LHCN-M2 (cell line): ENCODE measurements at regions not wholly inside any gene's neighbourhood (a gene's known extent, or its start where the extent isn't known, plus 50 kb on each side); places are given as distances from the start of the nearest gene placed in this dataset.

ENCODE experiments used
- DNase-seq: peaks from one replicate; pipeline ENCODE4 v3.0.0-alpha.2; 2012; ENCODE audit warnings: low read depth

DNA sequence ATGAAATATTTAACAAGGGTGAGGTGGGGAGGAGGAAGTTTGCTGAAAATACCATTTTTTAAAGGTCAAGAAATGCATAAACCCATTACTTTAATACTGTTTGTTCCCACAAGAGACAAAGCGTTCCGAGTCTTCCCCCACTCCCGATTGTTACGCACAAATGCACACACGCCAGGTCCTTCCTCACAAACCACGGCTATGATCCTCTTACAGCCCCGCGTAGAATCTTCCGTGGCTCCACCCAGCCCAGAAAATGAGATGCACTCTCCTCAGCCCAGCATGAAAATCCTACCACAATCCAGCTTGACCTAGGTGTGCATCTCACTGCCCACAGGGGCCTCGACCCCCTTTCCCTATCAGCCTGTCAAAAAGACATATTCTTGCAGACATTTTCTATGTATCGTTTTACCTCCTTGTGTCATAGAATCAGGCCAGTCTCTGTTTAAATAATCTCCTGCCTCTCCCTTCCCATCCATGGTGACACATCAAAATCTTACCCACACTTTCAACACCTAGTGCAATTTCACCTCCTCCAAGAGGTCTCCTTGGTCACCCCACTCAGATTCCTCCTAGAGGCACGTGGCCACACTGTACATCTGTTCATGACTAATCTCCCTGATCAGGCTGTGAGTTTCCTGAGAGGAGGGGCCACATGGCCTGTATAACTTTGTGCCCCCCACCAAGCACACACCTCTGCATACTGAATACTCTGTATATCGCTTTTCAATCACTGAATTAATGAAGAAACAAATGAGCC, 491.0 kb upstream of the KLHL29 start:
- no peak for DNase-seq

DNA sequence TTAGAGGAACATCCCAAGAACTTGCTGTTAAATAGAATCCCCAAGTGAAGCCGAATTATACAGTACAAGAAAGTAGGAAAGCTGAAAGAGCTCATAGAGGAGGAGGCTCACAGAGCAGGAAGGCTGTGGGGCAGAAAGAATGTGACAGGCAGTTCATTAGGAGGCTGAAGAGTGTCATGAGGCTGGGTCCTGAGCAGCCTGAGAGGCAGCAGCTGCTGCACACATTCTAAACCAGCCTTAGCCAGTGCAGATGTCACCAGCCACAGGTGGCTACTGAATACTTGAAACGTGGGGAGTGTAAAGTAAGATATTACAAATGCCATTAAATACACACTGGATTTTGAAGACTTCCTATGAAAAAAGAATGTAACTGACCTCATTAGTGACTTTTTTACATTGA, 490.2 kb upstream of the KLHL29 start:
- DNase-seq, result no peak

DNA sequence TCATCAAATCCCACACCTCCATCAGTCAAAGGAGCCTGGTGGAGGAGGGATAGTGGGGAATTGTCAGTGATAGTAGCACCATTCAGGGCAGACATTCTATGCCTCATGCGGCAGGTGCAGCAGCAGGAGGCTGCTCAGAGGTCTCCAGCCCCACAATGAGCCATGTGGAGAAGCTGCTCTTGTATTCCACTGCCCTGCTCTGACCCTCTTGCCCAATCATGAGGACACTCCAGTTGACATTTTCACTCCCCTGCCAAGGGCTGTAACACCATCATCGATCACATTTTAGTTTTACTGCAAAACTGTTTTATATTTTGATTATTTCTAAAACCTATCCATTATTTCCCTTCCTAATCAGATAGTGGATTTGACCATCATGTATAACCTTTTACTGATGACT, 487.6 kb upstream of the KLHL29 start:
- DNase-seq, result no peak

DNA sequence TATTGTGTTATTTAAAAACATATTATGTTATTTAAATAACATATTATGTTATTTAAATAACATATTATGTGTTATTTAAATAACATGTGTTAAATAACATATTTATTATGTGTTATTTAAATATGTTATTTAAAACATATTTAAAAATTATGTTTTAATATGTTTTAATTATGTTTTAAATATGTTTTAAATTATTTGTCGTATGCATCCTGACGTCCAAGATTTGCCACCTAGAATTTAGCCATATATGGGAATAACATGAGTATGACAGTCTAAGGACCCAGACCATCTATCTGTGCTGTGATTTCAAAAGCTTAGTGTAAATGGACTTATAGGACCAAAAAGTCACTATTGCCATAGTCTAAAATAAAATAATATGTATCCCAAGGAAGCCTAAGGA, 484.3 kb upstream of the KLHL29 start:
- no peak for DNase-seq

DNA sequence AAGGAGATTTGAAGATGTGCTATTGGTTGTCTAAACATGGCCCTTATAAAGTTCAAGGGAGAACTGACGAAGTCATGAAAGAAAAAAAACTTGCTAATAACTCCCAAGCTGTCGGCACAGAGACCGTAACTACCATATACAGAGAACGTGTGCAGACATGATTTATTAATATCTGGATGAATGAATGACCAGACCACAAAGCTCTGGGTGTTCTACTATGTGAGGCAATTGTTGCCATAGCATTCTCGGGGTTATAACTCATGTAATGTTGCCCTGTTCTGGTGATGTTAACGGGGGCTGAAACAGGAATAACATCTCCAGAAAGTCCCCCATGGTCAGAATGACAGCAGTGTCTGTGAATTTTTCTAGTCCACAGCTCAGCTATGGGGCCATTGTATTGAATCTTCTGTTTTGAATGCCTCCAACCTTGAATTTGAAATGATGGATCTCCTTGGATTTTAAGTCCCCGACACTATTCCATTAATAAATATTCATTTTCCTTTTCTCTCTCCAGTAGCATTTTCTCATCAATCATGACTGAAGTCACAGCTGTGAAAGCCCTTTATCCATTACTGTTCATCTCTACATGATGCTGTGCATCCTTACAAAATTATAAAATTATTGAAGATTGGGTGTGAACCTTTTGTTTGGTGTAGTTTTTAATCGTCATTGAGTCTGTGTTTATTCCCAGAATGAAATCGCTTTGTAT, 483.4 kb upstream of the KLHL29 start:
- DNase-seq, result no peak

DNA sequence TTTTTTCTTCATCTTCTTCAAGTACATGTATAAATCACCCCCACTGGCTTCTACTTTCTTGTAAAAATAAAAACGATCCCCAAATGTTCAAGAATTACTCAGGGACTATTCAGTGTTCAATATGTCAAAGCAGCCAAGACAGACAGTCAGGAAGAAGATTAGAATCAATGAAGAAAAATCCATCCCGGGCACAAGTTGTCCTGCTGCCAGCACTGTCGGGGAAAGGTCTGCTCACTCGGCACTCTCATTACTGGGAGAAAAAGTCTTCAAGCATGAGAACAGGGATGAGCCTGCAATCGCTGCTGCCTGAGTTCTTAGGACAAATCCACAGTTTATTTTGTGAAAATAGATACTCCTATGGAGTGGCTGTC, 482.8 kb upstream of the KLHL29 start:
- no peak for DNase-seq

DNA sequence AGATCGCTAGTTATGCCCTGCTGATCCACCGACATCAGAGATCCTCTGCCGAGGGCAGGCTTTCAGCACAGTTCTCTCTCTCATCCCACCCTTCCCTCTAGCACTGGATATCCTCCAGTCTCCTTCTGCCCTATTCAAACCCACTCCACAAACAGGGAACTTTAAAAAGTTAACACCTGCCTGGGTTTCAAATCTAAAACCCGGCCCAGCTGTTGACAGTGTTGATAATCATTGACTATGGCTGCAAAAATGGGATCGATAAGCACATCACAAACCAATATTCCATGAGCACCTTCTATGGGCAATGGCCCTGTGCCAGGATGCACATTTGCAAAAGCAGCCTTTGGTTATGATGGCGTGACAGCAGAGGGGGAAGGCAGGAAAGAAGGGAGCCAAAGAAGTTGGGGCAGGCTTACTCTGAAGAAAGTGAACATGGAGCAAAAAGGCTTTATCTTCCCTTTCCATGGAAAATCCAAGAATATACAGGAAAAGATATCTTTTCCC, 482.3 kb upstream of the KLHL29 start:
- no peak for DNase-seq

DNA sequence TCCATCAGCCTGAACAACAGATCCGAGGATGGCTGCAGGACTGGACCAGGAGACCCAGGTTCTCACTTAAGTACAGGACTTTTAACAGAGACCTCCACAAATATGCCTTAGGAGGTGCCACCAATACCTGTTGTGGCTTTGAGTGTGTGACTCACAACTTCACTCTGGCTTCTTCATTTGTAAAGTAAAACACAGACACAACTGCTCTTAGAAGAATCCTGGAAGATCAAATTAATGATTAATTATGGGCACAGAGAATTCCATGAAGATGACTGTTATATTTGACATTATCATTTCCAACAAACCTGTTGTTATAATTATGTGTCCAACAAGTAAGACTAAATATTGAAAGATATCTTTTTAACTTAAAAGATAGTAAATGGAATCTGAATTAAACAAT, 481.4 kb upstream of the KLHL29 start:
- DNase-seq, result no peak

DNA sequence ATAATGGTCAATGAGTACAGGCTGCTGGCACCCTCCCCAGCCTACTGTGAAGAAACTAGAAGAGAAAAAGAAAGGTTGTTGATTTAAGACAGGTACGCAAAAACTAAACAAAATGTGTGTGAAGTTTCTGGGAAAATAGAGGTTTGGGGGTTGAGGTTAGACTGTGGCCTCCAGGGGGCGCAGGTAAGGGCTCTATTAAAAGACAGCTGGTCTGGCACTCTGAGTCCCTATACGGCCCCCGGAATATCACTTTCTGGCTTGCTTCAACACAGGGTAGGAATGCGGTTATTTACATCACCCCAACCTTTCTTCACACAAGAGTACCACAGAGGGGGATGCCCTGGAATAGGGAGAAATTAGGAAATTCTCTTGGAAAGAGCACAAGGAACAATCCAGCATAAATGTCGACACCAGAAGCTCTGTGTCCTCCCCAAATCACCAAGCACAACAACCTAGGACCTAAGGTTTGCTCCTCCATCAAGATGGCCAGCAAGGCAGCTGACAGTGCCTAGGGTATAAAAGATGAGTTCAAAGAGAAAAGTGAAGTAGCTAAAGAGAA, 480.8 kb upstream of the KLHL29 start:
- DNase-seq, result no peak

DNA sequence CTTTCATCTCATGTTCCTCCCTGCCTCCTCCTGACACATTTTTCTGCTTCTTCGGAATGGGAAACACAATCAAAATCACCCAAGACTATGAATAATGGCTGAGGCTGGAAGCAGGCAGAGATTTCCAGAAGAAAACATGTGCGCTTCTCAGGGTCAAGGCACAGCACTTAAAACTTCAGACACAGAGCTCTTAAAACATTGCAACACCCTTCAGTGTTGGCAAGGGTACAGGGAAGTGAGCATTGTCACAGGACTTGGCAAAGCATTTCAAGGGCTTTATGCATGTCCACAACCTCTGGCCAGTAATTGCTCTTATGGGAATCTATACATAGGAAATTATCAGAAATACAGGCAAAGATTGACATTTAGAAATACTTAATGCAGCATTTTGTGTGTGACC, 477.6 kb upstream of the KLHL29 start:
- DNase-seq, result no peak

DNA sequence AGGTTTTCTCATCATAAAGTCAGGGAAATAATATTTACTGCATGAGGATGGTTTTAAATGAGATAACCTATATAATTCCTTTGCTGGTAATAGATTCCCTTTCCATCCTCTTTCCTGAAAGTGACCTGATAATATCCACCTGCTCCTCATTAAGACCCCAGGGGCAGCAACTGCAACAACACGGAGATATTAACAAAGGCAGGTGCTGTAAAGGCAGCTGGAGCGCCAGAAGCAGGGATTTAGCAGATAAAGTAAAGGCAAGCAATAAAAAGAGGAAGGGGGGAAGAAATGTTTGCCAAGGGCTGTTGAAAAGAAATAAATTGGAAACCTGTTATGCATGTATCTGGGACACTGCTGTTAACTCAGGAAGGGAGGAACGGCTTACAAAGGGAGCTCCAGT, 472.6 kb upstream of the KLHL29 start:
- no peak for DNase-seq

DNA sequence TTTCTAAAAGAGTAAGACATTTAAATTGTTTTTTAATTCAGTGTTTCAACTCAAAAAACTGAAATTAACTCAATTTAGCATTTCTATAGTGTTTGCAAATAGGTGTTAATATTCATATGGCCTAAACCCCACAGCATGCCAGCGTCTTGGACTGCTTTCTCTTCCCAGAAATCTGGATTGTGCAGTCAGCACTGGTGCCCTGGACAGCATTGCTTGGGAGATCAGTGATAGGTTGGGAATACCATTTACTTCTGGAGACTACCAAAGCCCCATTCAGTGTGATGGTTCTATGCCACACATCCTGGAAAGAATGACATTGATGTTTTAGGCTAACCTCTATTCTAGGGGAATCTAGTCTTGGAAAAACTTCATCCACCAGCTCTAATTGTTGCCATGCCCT, 455.0 kb upstream of the KLHL29 start:
- DNase-seq, result no peak

DNA sequence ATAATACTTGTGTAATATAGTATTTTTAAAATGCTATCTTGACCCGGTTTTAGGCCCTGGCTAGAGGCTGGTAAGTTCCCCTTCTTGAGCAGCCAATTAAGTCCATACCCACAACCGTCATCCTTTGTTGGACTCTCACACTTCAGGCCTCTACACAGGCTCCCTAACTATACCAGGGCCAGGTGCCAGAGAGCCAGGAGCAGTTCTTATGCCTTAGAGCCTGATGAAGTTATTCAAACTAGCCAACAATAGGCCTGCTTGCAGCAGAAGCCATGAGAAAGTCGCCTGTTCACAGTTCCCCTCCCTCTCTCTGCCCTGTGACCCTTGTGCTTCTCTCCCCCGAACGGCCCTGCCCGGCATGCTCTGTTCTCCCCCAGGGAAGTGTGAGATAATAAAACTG, 454.2 kb upstream of the KLHL29 start:
- DNase-seq, result no peak

DNA sequence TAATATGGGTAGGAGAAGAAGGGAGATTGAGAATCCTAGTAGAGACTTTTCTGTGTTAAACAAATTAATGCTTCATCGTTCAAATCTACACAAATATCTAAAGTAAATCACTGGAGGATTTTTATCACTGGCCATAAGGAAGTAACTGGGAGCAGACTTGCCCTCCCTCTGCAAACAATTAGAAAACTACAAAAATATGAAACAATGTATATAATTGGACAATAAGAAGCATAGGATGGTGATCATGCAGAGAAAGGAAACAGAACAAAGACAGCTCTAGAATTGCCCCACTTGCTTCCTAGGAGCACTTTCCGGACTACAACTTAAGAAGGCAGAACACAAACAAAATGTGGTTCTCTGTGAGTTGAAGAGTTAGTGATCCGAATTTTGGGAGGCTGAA, 452.7 kb upstream of the KLHL29 start:
- no peak for DNase-seq

DNA sequence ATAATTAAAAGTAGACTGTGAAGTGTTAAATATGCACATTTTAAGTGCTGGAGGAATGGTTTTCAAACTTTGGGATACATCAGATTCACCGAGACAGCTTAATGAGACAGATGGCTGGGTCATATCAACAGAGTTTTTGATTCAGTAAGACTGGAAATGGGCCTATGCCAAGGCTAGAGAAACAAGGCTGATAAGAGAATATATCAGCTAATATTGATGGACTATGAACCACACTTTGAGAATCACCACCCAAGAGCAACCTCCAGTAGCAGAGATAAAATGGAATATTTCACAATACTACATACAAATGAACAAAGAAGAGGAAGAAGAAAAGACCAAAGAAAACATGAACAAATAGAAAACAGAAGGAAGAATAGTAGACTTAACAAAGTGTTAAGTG, 450.2 kb upstream of the KLHL29 start:
- DNase-seq, result no peak

DNA sequence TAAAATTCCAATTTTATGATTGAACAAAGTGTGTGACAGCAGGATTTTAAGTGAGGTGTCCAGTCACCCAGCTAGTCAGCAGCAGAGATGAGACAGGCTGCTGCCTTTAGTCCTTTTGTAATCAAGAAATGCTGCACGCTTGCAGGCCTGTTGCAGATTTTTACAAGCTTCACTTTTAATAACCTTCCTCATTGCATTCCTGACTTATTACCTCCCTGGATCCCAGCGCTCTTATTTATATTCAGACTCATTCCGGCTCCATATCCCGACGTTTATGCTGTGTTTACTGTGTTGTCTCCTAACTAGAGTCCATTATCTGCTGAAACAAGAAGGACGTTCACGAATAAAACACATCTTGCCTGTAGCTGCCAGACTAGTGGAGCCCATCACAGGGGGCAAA, 442.5 kb upstream of the KLHL29 start:
- DNase-seq, result no peak

DNA sequence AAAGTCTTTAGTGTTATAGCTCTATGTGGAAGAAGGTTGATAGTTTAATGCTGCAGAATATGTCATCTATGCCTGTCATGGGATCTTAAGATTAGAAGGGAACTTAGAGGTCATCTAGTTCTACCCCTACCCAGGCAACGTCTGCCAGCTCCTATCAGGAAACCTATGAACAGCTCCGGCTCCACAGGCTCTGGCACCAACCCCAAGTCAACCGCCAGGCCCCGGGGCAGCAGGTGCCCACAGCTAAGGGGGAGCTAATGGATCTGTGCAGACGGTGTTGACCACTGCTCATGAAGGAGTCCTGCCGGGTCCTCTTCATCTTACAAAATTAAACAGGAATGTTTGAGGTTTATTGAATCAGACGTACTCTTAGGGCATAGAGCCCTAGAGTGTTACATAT, 440.8 kb upstream of the KLHL29 start:
- DNase-seq, result no peak

DNA sequence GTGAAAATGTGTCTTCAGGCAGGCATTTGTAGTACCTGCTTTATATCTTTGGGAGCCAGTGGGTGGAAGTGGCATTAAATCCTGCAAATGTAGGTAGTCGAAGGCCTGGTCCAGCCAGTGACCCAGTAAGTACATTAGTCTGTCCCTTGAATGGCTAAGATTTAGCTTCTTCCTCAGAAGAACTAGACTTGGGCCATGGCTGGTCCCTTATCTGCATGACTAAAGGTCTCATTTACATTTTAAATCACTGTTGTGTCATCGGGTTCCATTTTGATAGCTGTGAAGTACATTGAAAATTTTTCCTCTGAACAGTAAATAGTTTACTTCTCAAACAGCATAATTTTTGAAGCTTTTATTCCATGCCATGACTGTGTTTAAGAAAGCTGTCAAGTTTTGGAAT, 438.4 kb upstream of the KLHL29 start:
- DNase-seq, result no peak

DNA sequence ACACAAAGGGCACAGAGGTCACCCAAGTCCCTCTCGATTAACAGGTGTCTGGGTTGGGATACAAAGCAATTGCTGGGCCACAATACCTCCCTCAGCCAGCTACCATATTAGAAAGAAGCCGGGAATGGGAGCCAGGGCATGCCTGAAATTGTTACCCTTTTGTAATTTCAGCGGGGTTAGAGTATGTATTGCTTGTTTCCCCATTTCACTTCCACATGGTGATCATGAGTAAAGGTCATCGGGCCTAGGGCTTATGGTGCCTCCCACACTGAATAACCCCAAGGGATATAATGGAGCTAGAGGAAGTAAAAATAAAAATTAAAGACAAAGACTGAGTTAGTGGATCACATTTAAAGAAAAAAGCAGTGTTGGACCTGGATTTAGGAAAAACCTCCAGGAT, 437.2 kb upstream of the KLHL29 start:
- DNase-seq, result no peak

DNA sequence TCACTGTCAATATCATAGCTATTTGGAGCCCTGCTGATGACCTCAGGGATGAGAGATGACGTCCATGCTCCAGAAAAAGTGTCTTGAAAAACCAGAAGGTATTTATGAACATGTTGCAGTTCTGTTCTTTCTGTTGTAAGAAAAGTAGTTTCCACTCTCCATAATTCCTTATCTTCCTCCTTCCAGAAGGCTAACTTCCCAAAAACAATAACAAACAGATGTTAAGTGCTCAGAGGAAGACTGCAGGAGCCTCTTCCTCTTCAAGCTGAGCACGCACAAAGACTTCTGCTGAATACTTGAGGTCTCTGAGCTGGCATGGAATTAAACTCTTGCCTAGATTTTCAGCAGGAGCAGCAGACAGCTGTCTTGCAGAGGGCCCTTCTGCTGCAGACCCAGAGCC, 434.5 kb upstream of the KLHL29 start:
- DNase-seq, result no peak

DNA sequence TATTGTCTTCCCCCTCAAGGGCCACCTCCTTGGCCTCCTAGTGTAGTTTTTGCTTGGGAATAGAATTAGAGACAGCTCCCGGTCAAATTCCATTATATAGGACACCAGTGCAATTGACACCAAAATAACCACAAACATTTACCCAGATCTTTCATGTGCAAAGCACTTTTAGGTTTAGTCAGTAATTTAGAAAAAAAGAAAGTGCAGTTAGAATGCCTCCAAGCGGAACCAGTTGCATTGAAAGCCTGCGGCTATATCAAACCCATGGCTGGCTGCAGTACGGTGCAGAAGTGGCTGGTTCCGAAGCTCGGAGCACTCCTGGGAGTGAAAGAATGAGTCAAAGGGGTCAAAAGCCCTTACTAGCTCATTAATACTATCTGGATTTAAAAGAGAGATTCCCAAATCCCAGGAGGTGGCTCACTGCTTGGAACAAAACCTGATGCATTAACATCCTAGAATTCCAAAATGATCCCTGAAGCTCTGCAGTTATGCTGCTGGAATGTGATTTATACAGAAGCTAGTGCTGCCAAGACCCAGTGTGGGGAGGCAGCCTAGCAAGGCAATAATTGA, 432.2 kb upstream of the KLHL29 start:
- no peak for DNase-seq

DNA sequence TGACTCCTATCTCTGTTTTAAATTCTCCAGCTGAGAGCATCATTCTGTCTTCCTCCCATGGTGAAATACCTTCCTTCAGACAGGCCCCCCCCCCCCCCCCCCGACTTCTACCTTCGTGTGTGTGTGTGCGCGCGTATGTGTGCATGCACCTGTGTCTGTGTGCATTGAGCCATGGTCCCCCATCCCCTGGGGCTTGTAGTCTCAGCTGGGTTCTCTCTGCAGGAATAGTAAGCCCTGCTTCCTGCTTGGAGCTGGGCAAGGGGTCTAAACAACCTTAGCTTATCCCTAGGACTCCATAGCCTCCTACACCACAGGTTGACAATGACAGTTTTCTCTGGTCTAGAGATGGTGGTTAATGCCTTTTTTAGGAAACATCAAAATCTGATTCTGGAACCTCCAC, 427.5 kb upstream of the KLHL29 start:
- no peak for DNase-seq

DNA sequence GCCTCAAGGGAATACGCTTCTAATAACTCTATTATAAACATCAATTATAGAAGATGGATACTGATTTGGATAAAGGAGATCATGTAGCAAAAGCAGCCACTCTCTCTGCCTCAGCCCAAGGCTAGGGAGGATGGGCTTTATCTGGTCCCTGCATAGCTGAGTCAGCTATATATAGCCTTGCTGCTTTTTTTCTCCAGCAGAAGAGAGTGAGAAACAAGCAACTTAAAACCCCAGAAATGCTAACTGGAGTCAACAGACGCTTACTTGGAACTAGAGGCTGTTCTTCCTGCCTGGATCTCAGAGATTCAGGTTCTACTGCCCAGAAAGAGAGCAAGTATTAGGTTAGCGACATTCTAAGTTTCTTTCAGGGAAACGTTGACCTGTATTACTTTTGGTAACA, 426.7 kb upstream of the KLHL29 start:
- no peak for DNase-seq
